ENCODE measurements at regions not wholly inside any gene's neighbourhood (a gene's known extent, or its start where the extent isn't known, plus 50 kb on each side); places are given as distances from the start of the nearest gene placed in this dataset.

DNA sequence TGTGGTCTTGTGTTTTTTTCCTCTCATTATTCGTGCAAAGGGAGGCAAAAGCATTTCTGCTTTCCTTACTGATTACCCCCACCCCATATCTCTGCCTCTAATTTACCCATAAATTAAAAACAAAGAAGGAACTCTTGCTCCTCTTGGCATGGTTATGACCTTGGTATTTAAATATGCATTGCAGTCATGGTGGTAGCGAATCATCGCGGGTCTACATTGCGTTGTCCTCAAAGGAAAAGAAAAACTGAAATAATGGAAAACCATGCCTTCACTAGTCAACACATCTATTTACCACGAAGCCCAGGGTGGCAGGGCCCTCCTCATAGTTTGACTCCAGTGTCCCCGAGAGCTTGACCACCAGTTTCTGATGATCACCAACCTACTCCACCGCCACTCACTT, 126.7 kb upstream of the PARP11 start:
- TF ChIP-seq POLR2A (IDR thresholded peaks at IDR 0.05; ENCODE audit: insufficient read depth in 1 of 2, low read depth in 2 of 2, low read length in 2 of 2), result no peak
- TF ChIP-seq MAZ (IDR thresholded peaks at IDR 0.05; ENCODE audit: borderline replicate concordance, low read depth, low read length), result no peak
- TF ChIP-seq MAZ (CRISPR knock-in tag; IDR thresholded peaks at IDR 0.05; ENCODE audit: low read depth), result no peak
- TF ChIP-seq ZNF256 (CRISPR knock-in tag; conservative IDR thresholded peaks at IDR 0.05), result no peak
